SH-SY5Y (cell line): ENCODE measurements at regions not wholly inside any gene's neighbourhood (a gene's known extent, or its start where the extent isn't known, plus 50 kb on each side); places are given as distances from the start of the nearest gene placed in this dataset.

Experiments used
- GATA2 ChIP-seq: IDR thresholded peaks from 2 replicates; pipeline ENCODE4 v1.6.1; 2011; ENCODE audit warnings: mild to moderate bottlenecking, low read depth, low read length
- GATA3 ChIP-seq: IDR thresholded peaks from 2 replicates; pipeline ENCODE4 v1.6.1; 2011; ENCODE audit warnings: low read depth, mild to moderate bottlenecking, low read length, moderate library complexity

GRCh38 chr3:135560847-135561246, 404.7 kb upstream of the PPP2R3A start:
- TF ChIP-seq GATA2 (no peak), GATA3 (no peak)
